Dendritic cell treated with granulocyte-macrophage colony-stimulating factor and Interleukin-4, amounts not matched to agents 40 ng/mL and 50 ng/mL, for 4 days (primary cell): ENCODE measurements at regions not wholly inside any gene's neighbourhood (a gene's known extent, or its start where the extent isn't known, plus 50 kb on each side); places are given as distances from the start of the nearest gene placed in this dataset.

Experiments used
- H3K27ac Mint-ChIP-seq: one replicate; pipeline ENCODE4 v1.8.0; 2022; ENCODE audit warnings: mild to moderate bottlenecking, mixed read lengths
- H3K27me3 Mint-ChIP-seq: one replicate; pipeline ENCODE4 v1.8.0; 2022; ENCODE audit warnings: mild to moderate bottlenecking, mixed read lengths
- H3K36me3 Mint-ChIP-seq: one replicate; pipeline ENCODE4 v1.8.0; 2022; ENCODE audit warnings: low read depth, mixed read lengths
- H3K4me1 Mint-ChIP-seq: one replicate; pipeline ENCODE4 v1.8.0; 2022; ENCODE audit warnings: low read depth, mixed read lengths
- H3K4me3 Mint-ChIP-seq: one replicate; pipeline ENCODE4 v1.8.0; 2022; ENCODE audit warnings: mild to moderate bottlenecking, moderate library complexity, mixed read lengths
- H3K9me3 Mint-ChIP-seq: one replicate; pipeline ENCODE4 v1.8.0; 2022; ENCODE audit warnings: mixed read lengths
- intact Hi-C: fragments of 100-400 bp; cut with micrococcal nuclease; formaldehyde crosslinking; loops from one replicate; pipeline ENCODE4 v1.15.0; 2022

- H3K36me3 Mint-ChIP-seq: no peaks in the 10 kb centered on the region
- no peak overlapping the region for H3K27ac Mint-ChIP-seq
- intact Hi-C loops: no loop called here
- no peaks in the 10 kb centered on the region for H3K27me3 Mint-ChIP-seq
- H3K4me1 Mint-ChIP-seq: no peaks in the 10 kb centered on the region
- H3K4me3 Mint-ChIP-seq: no peak overlapping the region
- H3K9me3 Mint-ChIP-seq: peaks cover 44% of the 10 kb centered on the region
Measured at GRCh38 chr6:153705429-153705828, 333.6 kb upstream of the OPRM1 start.

- Mint-ChIP-seq H3K27me3 (no peaks in the 10 kb centered on the region), H3K9me3 (peaks cover 31% of the 10 kb centered on the region), H3K36me3 (no peaks in the 10 kb centered on the region), H3K4me1 (no peaks in the 10 kb centered on the region), H3K27ac (no peak overlapping the region), H3K4me3 (no peak overlapping the region)
- intact Hi-C loops: no loop called here
Measured at GRCh38 chr6:153702671-153703070, 336.4 kb upstream of the OPRM1 start.

DNA sequence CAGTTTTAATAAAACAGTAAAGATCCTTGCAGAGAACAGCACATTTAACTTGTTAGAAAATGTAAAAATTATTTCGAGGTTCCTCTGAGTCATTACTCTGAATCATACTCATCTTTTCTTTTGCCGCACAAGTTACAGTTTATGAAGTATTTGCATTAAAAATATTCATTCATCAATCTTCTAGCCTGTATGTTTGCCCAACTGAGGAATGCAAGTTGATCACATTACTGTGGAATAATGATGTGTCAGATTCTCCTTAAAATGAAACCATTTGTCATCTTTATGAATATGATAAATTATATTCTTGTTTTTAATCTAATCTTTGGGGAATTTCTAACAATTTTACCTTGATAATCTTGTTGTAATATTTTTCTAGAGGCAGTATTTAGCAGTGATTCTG lies 340.4 kb upstream of the OPRM1 start:
- Mint-ChIP-seq H3K36me3 (no peaks in the 10 kb centered on the region), H3K4me1 (no peaks in the 10 kb centered on the region), H3K9me3 (peaks cover 35% of the 10 kb centered on the region), H3K4me3 (no peak overlapping the region), H3K27ac (no peak overlapping the region), H3K27me3 (no peaks in the 10 kb centered on the region)
- intact Hi-C loops: no loop called here

- Mint-ChIP-seq H3K4me3 (no peak overlapping the region), H3K27ac (no peak overlapping the region), H3K9me3 (peaks cover 36% of the 10 kb centered on the region), H3K4me1 (no peaks in the 10 kb centered on the region), H3K36me3 (no peaks in the 10 kb centered on the region), H3K27me3 (no peaks in the 10 kb centered on the region)
- intact Hi-C loops: no loop called here
Measured at GRCh38 chr6:153698001-153698400, 341.0 kb upstream of the OPRM1 start.

GRCh38 chr6:153677522-153677921 lies 361.5 kb upstream of the OPRM1 start:
- peaks cover 10% of the 10 kb centered on the region for H3K9me3 Mint-ChIP-seq
- no peaks in the 10 kb centered on the region for H3K4me1 Mint-ChIP-seq
- intact Hi-C loops: no loop called here
- no peaks in the 10 kb centered on the region for H3K36me3 Mint-ChIP-seq
- H3K27me3 Mint-ChIP-seq: no peaks in the 10 kb centered on the region
- no peak overlapping the region for H3K4me3 Mint-ChIP-seq
- H3K27ac Mint-ChIP-seq: no peak overlapping the region

GRCh38 chr6:153673750-153674149 lies 365.3 kb upstream of the OPRM1 start:
- intact Hi-C loops: no loop called here
- H3K36me3 Mint-ChIP-seq: no peaks in the 10 kb centered on the region
- H3K4me1 Mint-ChIP-seq: no peaks in the 10 kb centered on the region

GRCh38 chr6:153673225-153673624 lies 365.8 kb upstream of the OPRM1 start:
- intact Hi-C loops: no loop called here
- no peaks in the 10 kb centered on the region for H3K9me3 Mint-ChIP-seq
- H3K27me3 Mint-ChIP-seq: no peaks in the 10 kb centered on the region
- H3K36me3 Mint-ChIP-seq: no peaks in the 10 kb centered on the region
- H3K27ac Mint-ChIP-seq: no peak overlapping the region
- H3K4me1 Mint-ChIP-seq: no peaks in the 10 kb centered on the region
- H3K4me3 Mint-ChIP-seq: no peak overlapping the region

More at GRCh38 chr6:153673750-153674149, 365.3 kb upstream of the OPRM1 start:
- Mint-ChIP-seq H3K27me3 (no peaks in the 10 kb centered on the region), H3K4me3 (no peak overlapping the region), H3K27ac (no peak overlapping the region), H3K9me3 (no peaks in the 10 kb centered on the region)

DNA sequence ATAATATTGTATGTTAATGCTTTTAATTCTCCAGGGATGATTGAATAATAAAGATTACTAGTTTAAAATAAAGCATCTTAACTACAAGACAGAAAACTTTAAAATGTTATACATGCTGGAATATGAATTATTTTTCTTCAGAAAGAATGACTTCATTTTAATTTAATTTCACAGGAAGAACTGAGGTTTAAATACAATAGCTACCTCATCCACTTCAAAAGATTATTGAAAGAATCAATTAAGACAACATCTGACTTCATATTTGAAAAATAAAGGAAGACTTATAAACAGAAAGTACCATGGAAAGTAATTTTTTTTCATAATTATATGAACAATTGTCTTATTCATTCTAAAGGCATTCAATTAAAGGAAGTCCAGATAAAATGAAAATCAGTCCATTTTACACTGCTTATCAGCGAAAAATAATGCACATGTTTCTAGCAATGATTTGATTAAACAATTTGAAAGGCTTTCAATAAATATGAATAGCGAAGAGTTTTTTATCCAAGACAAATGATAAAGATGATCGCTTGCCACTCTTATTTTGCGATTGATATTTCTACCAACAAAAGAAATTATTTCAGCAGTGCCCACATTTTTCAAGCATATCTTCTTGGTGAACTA lies 368.5 kb upstream of the OPRM1 start:
- intact Hi-C loops: no loop called here
- no peaks in the 10 kb centered on the region for H3K4me1 Mint-ChIP-seq
- no peak overlapping the region for H3K4me3 Mint-ChIP-seq
- no peaks in the 10 kb centered on the region for H3K36me3 Mint-ChIP-seq
- H3K27ac Mint-ChIP-seq: no peak overlapping the region
- no peaks in the 10 kb centered on the region for H3K9me3 Mint-ChIP-seq
- no peaks in the 10 kb centered on the region for H3K27me3 Mint-ChIP-seq

GRCh38 chr6:153668758-153669157 lies 370.3 kb upstream of the OPRM1 start:
- no peak overlapping the region for H3K4me3 Mint-ChIP-seq

GRCh38 chr6:153662982-153663381 lies 376.1 kb upstream of the OPRM1 start:
- Mint-ChIP-seq H3K27me3 (no peaks in the 10 kb centered on the region), H3K36me3 (no peaks in the 10 kb centered on the region), H3K4me3 (no peak overlapping the region)

More at GRCh38 chr6:153668758-153669157, 370.3 kb upstream of the OPRM1 start:
- Mint-ChIP-seq H3K27ac (no peak overlapping the region), H3K27me3 (no peaks in the 10 kb centered on the region), H3K9me3 (peaks cover 6% of the 10 kb centered on the region), H3K4me1 (no peaks in the 10 kb centered on the region), H3K36me3 (no peaks in the 10 kb centered on the region)
- intact Hi-C loops: no loop called here

GRCh38 chr6:153645326-153645725 lies 393.7 kb upstream of the OPRM1 start:
- H3K27ac Mint-ChIP-seq: no peak overlapping the region
- no peaks in the 10 kb centered on the region for H3K4me1 Mint-ChIP-seq
- H3K9me3 Mint-ChIP-seq: no peaks in the 10 kb centered on the region
- H3K4me3 Mint-ChIP-seq: no peak overlapping the region
- H3K36me3 Mint-ChIP-seq: no peaks in the 10 kb centered on the region
- intact Hi-C loops: no loop called here
- no peaks in the 10 kb centered on the region for H3K27me3 Mint-ChIP-seq

More at GRCh38 chr6:153662982-153663381, 376.1 kb upstream of the OPRM1 start:
- no peak overlapping the region for H3K27ac Mint-ChIP-seq
- intact Hi-C loops: no loop called here
- peaks cover 23% of the 10 kb centered on the region for H3K9me3 Mint-ChIP-seq
- no peaks in the 10 kb centered on the region for H3K4me1 Mint-ChIP-seq

DNA sequence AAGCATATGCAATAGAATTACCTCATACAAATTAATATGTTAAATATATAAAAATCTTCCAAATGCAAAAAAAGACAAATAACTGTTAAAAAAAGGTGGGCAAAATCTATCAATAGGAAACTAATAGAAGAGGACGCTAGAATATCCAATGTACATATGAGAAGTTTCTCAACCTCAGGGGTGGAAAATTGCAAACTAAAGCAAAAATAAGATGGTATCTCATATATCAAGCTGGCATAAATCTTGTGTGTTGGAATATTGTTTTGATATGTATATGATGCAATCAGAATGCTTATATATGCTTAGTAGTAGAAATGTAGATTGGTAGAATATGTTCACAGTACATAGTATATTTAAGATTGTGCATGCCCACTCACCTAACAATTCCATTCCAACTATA lies 395.0 kb upstream of the OPRM1 start:
- H3K27me3 Mint-ChIP-seq: no peaks in the 10 kb centered on the region
- no peak overlapping the region for H3K27ac Mint-ChIP-seq
- H3K4me3 Mint-ChIP-seq: no peak overlapping the region
- peaks cover 3% of the 10 kb centered on the region for H3K9me3 Mint-ChIP-seq
- H3K4me1 Mint-ChIP-seq: no peaks in the 10 kb centered on the region
- H3K36me3 Mint-ChIP-seq: no peaks in the 10 kb centered on the region
- intact Hi-C loops: no loop called here

DNA sequence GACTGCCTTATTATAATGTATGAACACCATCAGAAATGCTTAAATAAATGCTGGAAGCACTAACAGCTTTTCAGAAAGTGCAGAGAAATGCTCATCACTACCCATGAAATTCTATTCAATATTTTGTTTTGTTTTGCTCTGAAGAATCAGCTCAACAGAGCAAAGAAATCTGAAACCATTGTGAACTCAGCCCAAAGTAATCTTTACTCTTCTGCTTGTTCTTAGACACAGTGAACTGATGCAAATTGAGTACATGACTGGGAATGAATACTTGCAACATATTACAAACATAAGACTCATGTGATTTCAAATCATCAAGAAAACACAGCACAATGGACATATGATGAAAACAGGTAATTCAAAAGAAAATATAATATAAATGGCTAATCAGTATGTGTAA lies 404.6 kb upstream of the OPRM1 start:
- Mint-ChIP-seq H3K36me3 (no peaks in the 10 kb centered on the region), H3K4me3 (no peak overlapping the region), H3K27me3 (no peaks in the 10 kb centered on the region), H3K9me3 (peaks cover 40% of the 10 kb centered on the region), H3K4me1 (no peaks in the 10 kb centered on the region), H3K27ac (no peak overlapping the region)
- intact Hi-C loops: no loop called here

DNA sequence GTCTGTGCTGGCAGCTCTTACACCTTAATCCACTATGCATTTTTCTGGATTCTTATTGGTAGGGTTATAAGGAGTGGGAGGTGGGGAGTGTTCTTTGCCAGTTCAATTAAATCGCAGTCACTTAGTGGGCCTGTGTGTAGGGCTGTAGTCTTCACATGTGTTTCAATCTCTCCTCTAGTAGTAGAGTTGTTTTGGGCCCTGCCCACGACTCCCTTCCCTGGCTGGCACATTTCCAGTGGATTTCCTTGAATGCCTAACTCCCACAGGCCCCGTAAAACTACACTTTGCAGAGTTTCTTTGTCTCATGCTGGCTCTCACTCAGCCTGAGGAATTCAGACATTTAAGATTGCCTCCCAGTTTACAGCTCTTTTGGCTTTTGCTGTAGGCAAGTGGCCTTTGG lies 414.0 kb upstream of the OPRM1 start:
- Mint-ChIP-seq H3K4me3 (no peak overlapping the region), H3K4me1 (no peaks in the 10 kb centered on the region), H3K9me3 (peaks cover 15% of the 10 kb centered on the region), H3K36me3 (no peaks in the 10 kb centered on the region), H3K27me3 (no peaks in the 10 kb centered on the region), H3K27ac (no peak overlapping the region)
- intact Hi-C loops: no loop called here

GRCh38 chr6:153624528-153624927 lies 414.5 kb upstream of the OPRM1 start:
- Mint-ChIP-seq H3K27me3 (no peaks in the 10 kb centered on the region), H3K27ac (no peak overlapping the region), H3K9me3 (peaks cover 11% of the 10 kb centered on the region), H3K36me3 (no peaks in the 10 kb centered on the region), H3K4me1 (no peaks in the 10 kb centered on the region), H3K4me3 (no peak overlapping the region)
- intact Hi-C loops: no loop called here
